Skeletal muscle tissue (tissue), 3 donors: ENCODE measurements at regions not wholly inside any gene's neighbourhood (a gene's known extent, or its start where the extent isn't known, plus 50 kb on each side); places are given as distances from the start of the nearest gene placed in this dataset.

Experiments used
- H3K27ac ChIP-seq: one replicate; pipeline ENCODE4 v1.7.0; 2013; ENCODE audit warnings: mild to moderate bottlenecking, low read depth, low read length, inconsistent platforms
- H3K27me3 ChIP-seq, 3 donors: one replicate each; pipeline ENCODE4 v1.7.0; 2013; ENCODE audit warnings: low read length in 3 of 3; ENCODE audit not compliant: control insufficient read depth in 3 of 3, insufficient read depth in 3 of 3
- H3K36me3 ChIP-seq, 3 donors: one replicate each; pipeline ENCODE4 v1.7.0; 2013; ENCODE audit warnings: low read length in 3 of 3; ENCODE audit not compliant: control insufficient read depth in 3 of 3, insufficient read depth in 3 of 3
- H3K4me1 ChIP-seq, 3 donors: one replicate each; pipeline ENCODE4 v1.7.0; 2013; ENCODE audit warnings: low read length in 3 of 3, mild to moderate bottlenecking in 3 of 3; ENCODE audit not compliant: control insufficient read depth in 3 of 3, insufficient read depth in 3 of 3
- H3K4me3 ChIP-seq, 3 donors: one replicate each; pipeline ENCODE4 v1.7.0; 2013; ENCODE audit warnings: low read length in 3 of 3
- H3K9ac ChIP-seq, 3 donors: one replicate each; pipeline ENCODE4 v1.7.0; 2013; ENCODE audit warnings: low read length in 3 of 3, mild to moderate bottlenecking in 3 of 3, moderate library complexity in 2 of 3, low read depth in 1 of 3
- H3K9me3 ChIP-seq, 3 donors: one replicate each; pipeline ENCODE4 v1.7.0; 2013; ENCODE audit warnings: low read length in 3 of 3; ENCODE audit not compliant: control insufficient read depth in 3 of 3
- donor health status: Osteomylitis.

- H3K27ac ChIP-seq = no peak overlapping the region
- no peak overlapping the region for H3K4me3 ChIP-seq
- no peak overlapping the region for H3K9ac ChIP-seq
- no peaks in the 10 kb centered on the region for H3K4me1 ChIP-seq
- H3K27me3 ChIP-seq = peaks cover 11 to 33% (median 13%) of the 10 kb centered on the region in 3 donors
- no peaks in the 10 kb centered on the region for H3K9me3 ChIP-seq
- no peaks in the 10 kb centered on the region for H3K36me3 ChIP-seq
Observed at GRCh38 chr1:43058545-43059360, 100.1 kb upstream of the SLC2A1 start.

DNA sequence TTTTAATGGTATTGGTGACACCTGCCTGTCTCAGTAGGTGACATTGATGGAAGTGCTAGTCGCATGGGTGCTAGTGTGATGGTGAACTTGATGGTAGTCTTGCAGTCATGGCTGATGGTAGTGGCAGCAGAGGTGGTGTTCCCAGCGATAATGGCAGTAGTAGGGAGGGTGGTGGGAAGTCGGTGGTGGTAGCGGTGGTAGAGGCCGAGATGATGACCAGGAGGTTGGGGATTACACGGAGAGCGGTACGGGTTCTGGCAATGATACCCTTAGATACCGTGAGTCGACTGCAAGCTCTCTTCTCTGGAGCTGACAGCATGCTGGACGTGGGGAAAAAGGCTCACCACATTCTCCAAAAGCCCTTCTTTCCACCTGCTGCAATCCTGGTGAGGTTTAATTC lies 99.4 kb upstream of the SLC2A1 start:
- Histone ChIP-seq H3K4me3 (no peak overlapping the region), H3K9me3 (no peaks in the 10 kb centered on the region), H3K27me3 (peaks cover 10 to 33% (median 11%) of the 10 kb centered on the region in 3 donors), H3K36me3 (no peaks in the 10 kb centered on the region), H3K9ac (no peak overlapping the region), H3K4me1 (no peaks in the 10 kb centered on the region), H3K27ac (no peak overlapping the region)

- no peaks in the 10 kb centered on the region for H3K36me3 ChIP-seq
- H3K27ac ChIP-seq = no peak overlapping the region
- peaks cover 8 to 33% (median 11%) of the 10 kb centered on the region in 3 donors for H3K27me3 ChIP-seq
- H3K9ac ChIP-seq = no peak overlapping the region
- H3K9me3 ChIP-seq = no peaks in the 10 kb centered on the region
- H3K4me1 ChIP-seq = no peaks in the 10 kb centered on the region
- no peak overlapping the region for H3K4me3 ChIP-seq
Observed at GRCh38 chr1:43057567-43057966, 98.9 kb upstream of the SLC2A1 start.

- H3K9ac ChIP-seq = no peak overlapping the region
Observed at GRCh38 chr1:43056981-43057391, 98.3 kb upstream of the SLC2A1 start.

DNA sequence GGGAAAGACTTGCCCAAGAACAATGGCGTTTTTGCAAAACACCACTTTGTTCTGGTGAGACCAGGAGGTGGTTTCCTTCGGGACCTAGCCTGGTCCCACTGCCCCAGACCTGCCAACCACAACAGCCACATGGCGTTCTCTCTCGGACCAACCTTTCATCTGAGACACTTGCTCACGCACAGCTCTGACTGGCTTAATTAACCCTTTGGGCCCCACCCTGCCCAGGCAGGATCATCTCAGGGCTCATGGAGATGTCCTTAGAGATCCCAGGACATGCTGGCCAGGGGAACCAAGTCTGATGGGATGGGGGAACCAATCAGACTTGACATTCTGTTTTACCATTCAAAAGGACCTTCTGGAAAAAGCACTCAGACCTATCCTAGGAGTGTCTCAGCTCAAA lies 97.8 kb upstream of the SLC2A1 start:
- Histone ChIP-seq H3K27ac (no peak overlapping the region), H3K9ac (no peak overlapping the region), H3K4me3 (no peak overlapping the region), H3K4me1 (no peaks in the 10 kb centered on the region), H3K36me3 (no peaks in the 10 kb centered on the region), H3K9me3 (no peaks in the 10 kb centered on the region), H3K27me3 (peaks cover 11 to 36% (median 12%) of the 10 kb centered on the region in 3 donors)

More at GRCh38 chr1:43056981-43057391, 98.3 kb upstream of the SLC2A1 start:
- Histone ChIP-seq H3K4me3 (no peak overlapping the region), H3K4me1 (no peaks in the 10 kb centered on the region), H3K27me3 (peaks cover 8 to 36% (median 11%) of the 10 kb centered on the region in 3 donors), H3K27ac (no peak overlapping the region), H3K9me3 (no peaks in the 10 kb centered on the region), H3K36me3 (no peaks in the 10 kb centered on the region)

GRCh38 chr1:43054961-43055360 lies 96.3 kb upstream of the SLC2A1 start:
- Histone ChIP-seq H3K9me3 (no peaks in the 10 kb centered on the region), H3K9ac (no peak overlapping the region), H3K27me3 (peaks cover 11 to 31% (median 12%) of the 10 kb centered on the region in 3 donors), H3K36me3 (no peaks in the 10 kb centered on the region), H3K4me3 (no peak overlapping the region), H3K4me1 (no peaks in the 10 kb centered on the region), H3K27ac (no peak overlapping the region)

- Histone ChIP-seq H3K4me1 (no peaks in the 10 kb centered on the region), H3K27ac (no peak overlapping the region), H3K9ac (no peak overlapping the region), H3K27me3 (peaks cover 5 to 14% (median 7%) of the 10 kb centered on the region in 3 donors), H3K9me3 (no peaks in the 10 kb centered on the region), H3K4me3 (no peak overlapping the region), H3K36me3 (no peaks in the 10 kb centered on the region)
Observed at GRCh38 chr1:43052786-43053439, 94.2 kb upstream of the SLC2A1 start.

DNA sequence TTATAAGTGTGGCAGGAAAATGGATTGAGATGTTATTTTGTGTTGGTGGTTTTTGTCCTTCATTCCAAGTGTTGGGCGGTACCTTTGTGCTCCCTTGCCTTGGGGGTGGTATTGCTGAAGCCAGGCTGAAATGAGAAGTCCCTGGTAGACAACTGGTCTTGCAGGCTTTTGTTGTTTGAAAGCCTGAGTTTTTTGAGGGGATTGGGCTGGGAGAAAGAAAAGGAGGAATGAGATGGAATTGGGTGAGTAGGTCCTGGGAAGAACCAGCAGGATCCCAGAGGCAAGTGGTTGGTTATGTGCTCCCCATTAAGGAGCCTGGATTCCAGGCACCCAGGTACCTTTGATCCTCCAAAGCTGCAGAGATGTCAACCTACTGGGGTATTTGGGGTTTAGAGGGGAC lies 93.7 kb upstream of the SLC2A1 start:
- Histone ChIP-seq H3K27ac (no peak overlapping the region), H3K27me3 (peaks cover 3 to 10% (median 7%) of the 10 kb centered on the region in 3 donors), H3K4me3 (no peak overlapping the region), H3K9me3 (no peaks in the 10 kb centered on the region), H3K9ac (no peak overlapping the region), H3K4me1 (no peaks in the 10 kb centered on the region), H3K36me3 (no peaks in the 10 kb centered on the region)

- no peak overlapping the region for H3K4me3 ChIP-seq
- H3K9me3 ChIP-seq = no peaks in the 10 kb centered on the region
- H3K27me3 ChIP-seq = peaks cover 0 to 6% (median 5%) of the 10 kb centered on the region in 3 donors
- H3K4me1 ChIP-seq = no peaks in the 10 kb centered on the region
- H3K9ac ChIP-seq = no peak overlapping the region
- H3K27ac ChIP-seq = no peak overlapping the region
- H3K36me3 ChIP-seq = no peaks in the 10 kb centered on the region
Observed at GRCh38 chr1:43049481-43049880, 90.8 kb upstream of the SLC2A1 start.

- no peak overlapping the region for H3K27ac ChIP-seq
- no peak overlapping the region for H3K9ac ChIP-seq
- H3K36me3 ChIP-seq = no peaks in the 10 kb centered on the region
- no peak overlapping the region for H3K4me3 ChIP-seq
- H3K4me1 ChIP-seq = no peaks in the 10 kb centered on the region
- peaks cover 1 to 6% (median 5%) of the 10 kb centered on the region in 3 donors for H3K27me3 ChIP-seq
- no peaks in the 10 kb centered on the region for H3K9me3 ChIP-seq
Observed at GRCh38 chr1:43048601-43049011, 89.9 kb upstream of the SLC2A1 start.
